SK-N-SH treated with all-trans-retinoic acid at 6 μM for 48 hours (cell line): ENCODE measurements at regions not wholly inside any gene's neighbourhood (a gene's known extent, or its start where the extent isn't known, plus 50 kb on each side); places are given as distances from the start of the nearest gene placed in this dataset.

Source experiments
- SNAI2 ChIP-seq: fragments of 250-450 bp; sonication (Bioruptor Pico); IDR thresholded peaks from 2 replicates; pipeline ENCODE4 v1.5.0; 2020; ENCODE audit warnings: mild to moderate bottlenecking, moderate library complexity
- ZNF565 ChIP-seq: fragments of 450-650 bp; formaldehyde crosslinking; conservative IDR thresholded peaks from 2 replicates; pipeline ENCODE4 v1.5.0; 2020; ENCODE audit warnings: low read depth, mild to moderate bottlenecking, moderate library complexity
- TF ChIP-seq, protein P1 (sequence below): fragments of 250-450 bp; sonication (Bioruptor Pico); IDR thresholded peaks from 2 replicates; pipeline ENCODE4 v1.8.0; 2020; ENCODE audit warnings: mild to moderate bottlenecking, moderate library complexity, borderline replicate concordance
- TF ChIP-seq, protein P2 (sequence below): fragments of 250-450 bp; sonication (Bioruptor Pico); IDR thresholded peaks from 2 replicates; pipeline ENCODE4 v1.5.0; 2020; ENCODE audit warnings: mild to moderate bottlenecking, moderate library complexity

DNA sequence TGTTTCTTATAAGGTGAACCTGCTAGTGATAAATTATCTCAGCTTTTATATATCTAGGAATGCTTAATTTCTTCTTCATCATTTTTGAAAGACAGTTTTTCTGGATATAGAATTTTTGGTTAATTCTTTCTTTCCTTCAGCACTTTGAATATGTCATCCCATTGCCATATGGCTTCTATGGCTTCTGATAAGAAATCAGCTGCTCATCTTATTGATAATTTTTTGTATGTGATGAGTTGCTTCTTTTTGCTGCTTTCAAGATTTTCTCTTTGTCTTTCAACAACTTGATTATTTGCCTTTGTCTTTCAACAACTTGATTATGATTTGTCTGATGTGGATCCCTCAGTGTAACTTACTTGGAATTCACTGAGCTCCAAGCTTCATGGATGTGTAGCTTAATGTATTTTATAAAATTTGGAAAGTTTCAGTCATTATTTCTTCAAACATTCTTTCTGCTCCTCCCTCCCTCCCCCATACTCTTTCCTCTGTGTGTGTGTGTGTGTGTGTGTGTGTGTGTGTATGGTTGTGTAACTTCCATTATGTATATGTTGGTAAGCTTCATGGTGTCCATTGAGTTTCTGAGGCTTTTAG, 243.9 kb downstream of the TLE1 start:
- no peak for TF ChIP-seq ZNF565
- TF ChIP-seq SNAI2 (CRISPR knock-in tag), result no peak
- TF ChIP-seq, protein P1, sequence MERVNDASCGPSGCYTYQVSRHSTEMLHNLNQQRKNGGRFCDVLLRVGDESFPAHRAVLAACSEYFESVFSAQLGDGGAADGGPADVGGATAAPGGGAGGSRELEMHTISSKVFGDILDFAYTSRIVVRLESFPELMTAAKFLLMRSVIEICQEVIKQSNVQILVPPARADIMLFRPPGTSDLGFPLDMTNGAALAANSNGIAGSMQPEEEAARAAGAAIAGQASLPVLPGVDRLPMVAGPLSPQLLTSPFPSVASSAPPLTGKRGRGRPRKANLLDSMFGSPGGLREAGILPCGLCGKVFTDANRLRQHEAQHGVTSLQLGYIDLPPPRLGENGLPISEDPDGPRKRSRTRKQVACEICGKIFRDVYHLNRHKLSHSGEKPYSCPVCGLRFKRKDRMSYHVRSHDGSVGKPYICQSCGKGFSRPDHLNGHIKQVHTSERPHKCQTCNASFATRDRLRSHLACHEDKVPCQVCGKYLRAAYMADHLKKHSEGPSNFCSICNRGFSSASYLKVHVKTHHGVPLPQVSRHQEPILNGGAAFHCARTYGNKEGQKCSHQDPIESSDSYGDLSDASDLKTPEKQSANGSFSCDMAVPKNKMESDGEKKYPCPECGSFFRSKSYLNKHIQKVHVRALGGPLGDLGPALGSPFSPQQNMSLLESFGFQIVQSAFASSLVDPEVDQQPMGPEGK (CRISPR knock-in tag), result no peak
- TF ChIP-seq, protein P2, sequence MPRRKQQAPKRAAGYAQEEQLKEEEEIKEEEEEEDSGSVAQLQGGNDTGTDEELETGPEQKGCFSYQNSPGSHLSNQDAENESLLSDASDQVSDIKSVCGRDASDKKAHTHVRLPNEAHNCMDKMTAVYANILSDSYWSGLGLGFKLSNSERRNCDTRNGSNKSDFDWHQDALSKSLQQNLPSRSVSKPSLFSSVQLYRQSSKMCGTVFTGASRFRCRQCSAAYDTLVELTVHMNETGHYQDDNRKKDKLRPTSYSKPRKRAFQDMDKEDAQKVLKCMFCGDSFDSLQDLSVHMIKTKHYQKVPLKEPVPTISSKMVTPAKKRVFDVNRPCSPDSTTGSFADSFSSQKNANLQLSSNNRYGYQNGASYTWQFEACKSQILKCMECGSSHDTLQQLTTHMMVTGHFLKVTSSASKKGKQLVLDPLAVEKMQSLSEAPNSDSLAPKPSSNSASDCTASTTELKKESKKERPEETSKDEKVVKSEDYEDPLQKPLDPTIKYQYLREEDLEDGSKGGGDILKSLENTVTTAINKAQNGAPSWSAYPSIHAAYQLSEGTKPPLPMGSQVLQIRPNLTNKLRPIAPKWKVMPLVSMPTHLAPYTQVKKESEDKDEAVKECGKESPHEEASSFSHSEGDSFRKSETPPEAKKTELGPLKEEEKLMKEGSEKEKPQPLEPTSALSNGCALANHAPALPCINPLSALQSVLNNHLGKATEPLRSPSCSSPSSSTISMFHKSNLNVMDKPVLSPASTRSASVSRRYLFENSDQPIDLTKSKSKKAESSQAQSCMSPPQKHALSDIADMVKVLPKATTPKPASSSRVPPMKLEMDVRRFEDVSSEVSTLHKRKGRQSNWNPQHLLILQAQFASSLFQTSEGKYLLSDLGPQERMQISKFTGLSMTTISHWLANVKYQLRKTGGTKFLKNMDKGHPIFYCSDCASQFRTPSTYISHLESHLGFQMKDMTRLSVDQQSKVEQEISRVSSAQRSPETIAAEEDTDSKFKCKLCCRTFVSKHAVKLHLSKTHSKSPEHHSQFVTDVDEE (CRISPR knock-in tag), result no peak
